Nucleus accumbens (tissue), 56 donors: ENCODE measurements at regions not wholly inside any gene's neighbourhood (a gene's known extent, or its start where the extent isn't known, plus 50 kb on each side); places are given as distances from the start of the nearest gene placed in this dataset.

Experiments used
- DNase-seq, 56 donors: peaks; one replicate each; lab custom pipeline; 2025; lab: John Stamatoyannopoulos, UW

- no peak for DNase-seq
These were observed 676.4 kb downstream of the PRELID2 start for GRCh38 chr5:145158730-145159129.

GRCh38 chr5:145157841-145158240, 677.3 kb downstream of the PRELID2 start:
- no peak for DNase-seq

GRCh38 chr5:145141534-145141933, 693.6 kb downstream of the PRELID2 start:
- DNase-seq, result no peak

GRCh38 chr5:145130996-145131395, 704.1 kb downstream of the PRELID2 start:
- no peak for DNase-seq

GRCh38 chr5:145129797-145130196, 705.3 kb downstream of the PRELID2 start:
- no peak for DNase-seq

- no peak for DNase-seq
These were observed 710.3 kb downstream of the PRELID2 start for GRCh38 chr5:145124806-145125205.

- no peak for DNase-seq
These were observed 716.5 kb downstream of the PRELID2 start for GRCh38 chr5:145118611-145119010.

GRCh38 chr5:145118127-145118526, 717.0 kb downstream of the PRELID2 start:
- DNase-seq, result no peak

- DNase-seq, result no peak
These were observed 717.9 kb downstream of the PRELID2 start for GRCh38 chr5:145117285-145117684.

- DNase-seq, result no peak
These were observed 723.7 kb downstream of the PRELID2 start for GRCh38 chr5:145111420-145111819.

- no peak for DNase-seq
These were observed 724.3 kb downstream of the PRELID2 start for GRCh38 chr5:145110834-145111233.

GRCh38 chr5:145110181-145110580, 725.0 kb downstream of the PRELID2 start:
- DNase-seq, result no peak

- DNase-seq, result no peak
These were observed 729.8 kb downstream of the PRELID2 start for GRCh38 chr5:145105384-145105783.

GRCh38 chr5:145104106-145104505, 731.0 kb downstream of the PRELID2 start:
- no peak for DNase-seq

GRCh38 chr5:145101246-145101645, 733.9 kb downstream of the PRELID2 start:
- DNase-seq, result no peak

GRCh38 chr5:145090115-145090514, 745.0 kb downstream of the PRELID2 start:
- DNase-seq, result no peak

- DNase-seq, result no peak
These were observed 750.3 kb downstream of the PRELID2 start for GRCh38 chr5:145084834-145085233.

- no peak for DNase-seq
These were observed 758.1 kb downstream of the PRELID2 start for GRCh38 chr5:145077028-145077427.

GRCh38 chr5:145076040-145076439, 759.1 kb downstream of the PRELID2 start:
- no peak for DNase-seq

- DNase-seq, result no peak
These were observed 762.3 kb downstream of the PRELID2 start for GRCh38 chr5:145072889-145073288.

GRCh38 chr5:145068721-145069120, 766.4 kb downstream of the PRELID2 start:
- no peak for DNase-seq

GRCh38 chr5:145062280-145063062, 772.7 kb downstream of the PRELID2 start:
- DNase-seq, result no peak

- DNase-seq, result no peak
These were observed 778.3 kb downstream of the PRELID2 start for GRCh38 chr5:145056800-145057199.
